ENCODE measurements at regions not wholly inside any gene's neighbourhood (a gene's known extent, or its start where the extent isn't known, plus 50 kb on each side); places are given as distances from the start of the nearest gene placed in this dataset.

GRCh38 chr2:220043155-220043989, 415.9 kb downstream of the SLC4A3 start:
- TF ChIP-seq ZBTB46 (CRISPR knock-in tag; IDR thresholded peaks at IDR 0.05; ENCODE audit: borderline replicate concordance) (no peak), NFIC (IDR thresholded peaks at IDR 0.05; ENCODE audit: low read length) (no peak), FOSL2 (CRISPR knock-in tag; IDR thresholded peaks at IDR 0.05) (no peak), CTCF (CRISPR knock-in tag; IDR thresholded peaks at IDR 0.05) (no peak), FIP1L1 (IDR thresholded peaks at IDR 0.05; ENCODE audit: borderline replicate concordance, insufficient read depth, low read depth, low read length) (no peak), FOXA1 (IDR thresholded peaks at IDR 0.05) (no peak), FOXA1 (CRISPR knock-in tag; IDR thresholded peaks at IDR 0.05) (no peak), CEBPG (CRISPR knock-in tag; IDR thresholded peaks at IDR 0.05) (no peak), POLR2AphosphoS5 (IDR thresholded peaks at IDR 0.05; ENCODE audit: low read depth, low read length) (no peak)
